ENCODE measurements at regions not wholly inside any gene's neighbourhood (a gene's known extent, or its start where the extent isn't known, plus 50 kb on each side); places are given as distances from the start of the nearest gene placed in this dataset.

DNA sequence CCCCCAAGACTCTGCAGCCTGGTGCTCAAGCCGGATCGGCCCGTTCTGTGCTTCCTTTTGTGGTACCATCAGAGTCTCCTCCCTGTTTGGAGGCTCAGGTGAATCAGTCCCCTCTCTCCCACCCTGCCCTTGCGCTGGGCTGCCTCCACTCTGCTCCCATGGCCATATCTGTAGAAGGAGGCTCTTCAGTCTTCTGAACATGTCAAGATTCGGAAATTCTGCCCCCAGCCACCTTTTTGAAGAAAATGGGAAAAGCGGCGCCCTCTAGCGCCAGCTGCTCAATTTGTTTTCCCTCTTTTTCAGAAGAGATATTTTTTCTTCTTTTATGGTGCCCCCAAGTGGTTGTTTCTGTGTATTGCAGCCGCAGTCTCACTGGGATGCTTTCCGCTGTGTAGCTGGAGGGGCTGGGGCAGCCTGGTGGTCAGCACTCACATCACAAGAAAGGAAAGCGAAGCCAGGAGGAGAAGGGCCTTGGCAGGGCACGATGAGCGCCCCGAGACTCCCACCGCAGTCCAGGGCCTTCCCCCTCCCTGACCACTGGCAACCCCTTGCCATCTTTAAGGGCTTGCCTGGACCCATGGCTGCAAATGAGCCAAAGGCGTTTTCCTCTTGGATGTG is 58.4 kb upstream of the CACNA1E start:
- peak; percentile 55 to 71 for DNase-seq (ENCODE audit: low read depth in 1 of 2, low spot score in 1 of 2)

DNA sequence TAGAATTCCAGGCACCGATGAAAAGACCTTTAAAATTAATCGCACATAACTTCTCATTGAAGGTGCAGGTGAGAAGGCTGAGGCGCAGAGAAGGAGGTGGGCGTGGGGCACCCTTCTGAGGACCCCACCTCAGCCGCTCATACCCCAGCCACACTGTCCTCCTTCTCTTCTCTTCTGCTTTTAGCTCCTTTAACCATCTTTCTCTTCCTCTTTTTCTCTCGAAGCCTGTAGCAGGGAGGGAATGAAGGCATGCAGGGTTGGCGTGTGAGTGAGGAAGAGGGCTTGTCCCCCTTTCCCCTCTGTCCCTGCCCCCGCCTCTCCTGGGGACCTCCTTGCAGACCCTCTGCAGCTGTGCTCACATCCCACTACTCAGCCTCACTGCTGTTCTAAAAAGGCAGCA is 57.8 kb upstream of the CACNA1E start:
- DNase-seq (ENCODE audit: low read depth in 1 of 2, low spot score in 1 of 2): no peak

DNA sequence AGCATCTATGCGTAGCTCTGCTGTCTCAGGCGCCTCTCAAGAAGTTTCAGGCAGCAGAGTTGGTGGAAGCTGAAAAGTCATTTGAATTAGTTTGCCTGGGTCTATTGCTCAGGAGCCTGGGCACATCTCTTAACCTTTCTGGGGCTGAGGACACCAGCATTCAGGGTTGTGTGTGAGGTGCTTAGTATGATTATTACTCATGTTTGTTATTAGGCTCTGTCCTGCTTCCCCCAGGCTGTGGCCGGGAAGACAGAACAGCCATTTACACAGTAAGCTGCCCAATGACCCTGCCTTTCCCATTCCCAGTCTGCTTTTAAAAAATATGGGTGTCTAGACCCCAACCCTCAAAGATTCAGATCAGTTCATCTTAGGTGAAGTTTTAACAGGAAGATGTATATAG is 53.9 kb upstream of the CACNA1E start:
- DNase-seq (ENCODE audit: low read depth in 1 of 2, low spot score in 1 of 2): no peak

DNA sequence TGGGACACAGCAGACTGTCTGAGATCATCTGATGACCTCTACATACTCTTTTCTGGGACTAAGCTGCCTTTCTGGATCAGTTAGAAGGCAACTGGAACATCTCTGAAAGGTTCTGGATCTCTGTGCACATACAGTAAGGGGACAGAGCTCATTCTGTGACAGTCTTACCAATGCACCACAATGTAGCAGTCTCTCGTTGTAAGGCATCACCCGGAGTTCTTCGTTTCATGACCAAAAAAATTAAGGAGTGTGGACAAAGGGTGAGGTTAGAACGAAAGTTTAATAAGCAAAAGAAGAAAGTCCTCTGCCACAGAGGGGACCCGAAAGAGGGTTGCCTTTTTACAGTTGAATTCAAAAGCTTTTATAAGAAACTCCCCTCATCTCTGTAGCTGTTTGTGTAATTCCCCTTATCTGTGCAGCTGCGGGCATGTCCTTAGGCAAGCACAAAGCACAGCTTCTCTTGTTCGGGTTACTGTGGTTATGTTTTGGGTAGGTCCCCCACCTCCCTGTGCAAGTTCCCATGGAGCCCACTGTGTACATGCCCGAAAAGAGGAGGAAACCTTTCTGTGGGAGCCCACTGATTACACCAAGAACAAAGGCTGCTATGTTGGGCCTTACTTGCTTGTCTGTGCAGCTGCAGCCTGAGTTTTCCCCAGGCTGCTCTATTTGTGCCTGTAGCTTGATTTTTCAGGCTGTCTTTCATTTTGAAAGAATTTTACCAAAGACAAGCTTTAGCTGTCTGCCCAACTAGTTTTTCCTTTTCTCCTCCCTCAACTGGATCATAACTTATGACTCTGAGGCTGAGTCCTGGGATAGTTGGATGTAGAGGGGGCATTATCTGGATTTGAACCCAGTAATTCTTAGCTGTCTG is 53.1 kb upstream of the CACNA1E start:
- DNase-seq (ENCODE audit: low read depth in 1 of 2, low spot score in 1 of 2): no peak
